GM18909 (cell line): ENCODE measurements at regions not wholly inside any gene's neighbourhood (a gene's known extent, or its start where the extent isn't known, plus 50 kb on each side); places are given as distances from the start of the nearest gene placed in this dataset.
"Not testable (repeated sequence)": the region's sequence is repeated elsewhere in the genome, so short reads cannot be mapped to it uniquely, and the experiment has no call there.

Experiments
- ATAC-seq: cut with Tn5 transposase; IDR thresholded peaks from one replicate; pipeline ENCODE4 v1.9.1; 2021; ENCODE audit warnings: mild to moderate bottlenecking; ENCODE audit not compliant: unreplicated experiment, poor library complexity

GRCh38 chr6:60687085-60687484 is 1598.9 kb downstream of the KHDRBS2 start:
- ATAC-seq, result no peak

GRCh38 chr6:60681806-60682205 is 1604.2 kb downstream of the KHDRBS2 start:
- no peak for ATAC-seq

GRCh38 chr6:60679175-60679574 is 1606.8 kb downstream of the KHDRBS2 start:
- ATAC-seq, result no peak

- ATAC-seq, result no peak
Measured at GRCh38 chr6:60671369-60671768, 1614.7 kb downstream of the KHDRBS2 start.

GRCh38 chr6:60670036-60670435 is 1616.0 kb downstream of the KHDRBS2 start:
- ATAC-seq, result no peak

- no peak for ATAC-seq
Measured at GRCh38 chr6:60668428-60668827, 1617.6 kb downstream of the KHDRBS2 start.

- not testable (repeated sequence) for ATAC-seq
Measured at GRCh38 chr6:60663199-60663598, 1622.8 kb downstream of the KHDRBS2 start.

GRCh38 chr6:60643870-60644269 is 1642.2 kb downstream of the KHDRBS2 start:
- no peak for ATAC-seq

GRCh38 chr6:60639185-60639584 is 1646.8 kb downstream of the KHDRBS2 start:
- not testable (repeated sequence) for ATAC-seq
